HL-60 (cell line): ENCODE measurements at regions not wholly inside any gene's neighbourhood (a gene's known extent, or its start where the extent isn't known, plus 50 kb on each side); places are given as distances from the start of the nearest gene placed in this dataset.

Source experiments
- DNase-seq, 2 experiments: peaks; one replicate each; pipeline ENCODE4 v3.0.0-alpha.2; 2010 to 2020; ENCODE audit warnings: low read depth in 1 of 2, low spot score in 1 of 2
- H3K27ac ChIP-seq: fragments of 250-450 bp; sonication (Bioruptor Pico); replicated peaks from 2 replicates; pipeline ENCODE4 v1.5.1; 2020; ENCODE audit warnings: mild to moderate bottlenecking, moderate library complexity
- H3K27me3 ChIP-seq: fragments of 250-450 bp; sonication (Bioruptor Pico); 2 replicates; pipeline ENCODE4 v1.5.1; 2021; ENCODE audit warnings: mild to moderate bottlenecking, moderate library complexity; ENCODE audit not compliant: insufficient read depth, poor library complexity, severe bottlenecking
- H3K4me3 ChIP-seq: replicated peaks from 2 replicates; pipeline ENCODE4 v1.5.1; 2011; ENCODE audit warnings: mild to moderate bottlenecking, control low read depth, low read length; ENCODE audit not compliant: insufficient read depth
- GABPA ChIP-seq: IDR thresholded peaks from 2 replicates; pipeline ENCODE4 v1.6.1; 2012; ENCODE audit warnings: low read depth
- POLR2AphosphoS5 ChIP-seq: IDR thresholded peaks from 2 replicates; pipeline ENCODE4 v1.6.1; 2012; ENCODE audit warnings: low read depth
- SPI1 ChIP-seq: IDR thresholded peaks from 2 replicates; pipeline ENCODE4 v1.6.1; 2012; ENCODE audit warnings: low read depth, mild to moderate bottlenecking, borderline replicate concordance
- TF ChIP-seq, protein P1 (sequence below): IDR thresholded peaks from one replicate; pipeline ENCODE4 v1.5.1; 2011; ENCODE audit warnings: low read length, control low read depth, inconsistent platforms; ENCODE audit not compliant: insufficient read depth
- TF ChIP-seq, protein P2 (sequence below): IDR thresholded peaks from 2 replicates; pipeline ENCODE4 v1.6.1; 2012; ENCODE audit warnings: low read depth; ENCODE audit not compliant: insufficient replicate concordance

DNA sequence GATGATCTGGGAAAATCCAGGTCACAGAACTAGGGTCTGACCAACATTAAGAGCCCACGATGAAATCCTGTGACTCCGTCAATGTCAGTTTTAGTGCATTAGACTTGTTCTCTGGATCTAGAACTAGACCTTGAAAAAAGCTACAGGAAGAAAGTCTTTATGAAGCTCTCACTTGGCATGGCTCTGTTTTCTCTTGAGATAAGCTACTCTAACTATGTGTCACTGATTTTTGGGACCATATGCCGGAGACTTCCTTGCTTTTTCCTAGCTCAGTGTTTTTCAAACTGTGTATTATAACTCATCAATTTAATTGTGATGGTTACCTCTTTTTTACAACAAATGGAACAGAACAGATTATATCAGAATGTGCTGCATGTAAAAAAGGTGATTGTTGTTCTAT lies 379.7 kb upstream of the DAB1 start:
- no peak for TF ChIP-seq POLR2AphosphoS5
- TF ChIP-seq SPI1: no peak
- TF ChIP-seq, protein P1, sequence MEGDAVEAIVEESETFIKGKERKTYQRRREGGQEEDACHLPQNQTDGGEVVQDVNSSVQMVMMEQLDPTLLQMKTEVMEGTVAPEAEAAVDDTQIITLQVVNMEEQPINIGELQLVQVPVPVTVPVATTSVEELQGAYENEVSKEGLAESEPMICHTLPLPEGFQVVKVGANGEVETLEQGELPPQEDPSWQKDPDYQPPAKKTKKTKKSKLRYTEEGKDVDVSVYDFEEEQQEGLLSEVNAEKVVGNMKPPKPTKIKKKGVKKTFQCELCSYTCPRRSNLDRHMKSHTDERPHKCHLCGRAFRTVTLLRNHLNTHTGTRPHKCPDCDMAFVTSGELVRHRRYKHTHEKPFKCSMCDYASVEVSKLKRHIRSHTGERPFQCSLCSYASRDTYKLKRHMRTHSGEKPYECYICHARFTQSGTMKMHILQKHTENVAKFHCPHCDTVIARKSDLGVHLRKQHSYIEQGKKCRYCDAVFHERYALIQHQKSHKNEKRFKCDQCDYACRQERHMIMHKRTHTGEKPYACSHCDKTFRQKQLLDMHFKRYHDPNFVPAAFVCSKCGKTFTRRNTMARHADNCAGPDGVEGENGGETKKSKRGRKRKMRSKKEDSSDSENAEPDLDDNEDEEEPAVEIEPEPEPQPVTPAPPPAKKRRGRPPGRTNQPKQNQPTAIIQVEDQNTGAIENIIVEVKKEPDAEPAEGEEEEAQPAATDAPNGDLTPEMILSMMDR: no peak
- TF ChIP-seq, protein P2, sequence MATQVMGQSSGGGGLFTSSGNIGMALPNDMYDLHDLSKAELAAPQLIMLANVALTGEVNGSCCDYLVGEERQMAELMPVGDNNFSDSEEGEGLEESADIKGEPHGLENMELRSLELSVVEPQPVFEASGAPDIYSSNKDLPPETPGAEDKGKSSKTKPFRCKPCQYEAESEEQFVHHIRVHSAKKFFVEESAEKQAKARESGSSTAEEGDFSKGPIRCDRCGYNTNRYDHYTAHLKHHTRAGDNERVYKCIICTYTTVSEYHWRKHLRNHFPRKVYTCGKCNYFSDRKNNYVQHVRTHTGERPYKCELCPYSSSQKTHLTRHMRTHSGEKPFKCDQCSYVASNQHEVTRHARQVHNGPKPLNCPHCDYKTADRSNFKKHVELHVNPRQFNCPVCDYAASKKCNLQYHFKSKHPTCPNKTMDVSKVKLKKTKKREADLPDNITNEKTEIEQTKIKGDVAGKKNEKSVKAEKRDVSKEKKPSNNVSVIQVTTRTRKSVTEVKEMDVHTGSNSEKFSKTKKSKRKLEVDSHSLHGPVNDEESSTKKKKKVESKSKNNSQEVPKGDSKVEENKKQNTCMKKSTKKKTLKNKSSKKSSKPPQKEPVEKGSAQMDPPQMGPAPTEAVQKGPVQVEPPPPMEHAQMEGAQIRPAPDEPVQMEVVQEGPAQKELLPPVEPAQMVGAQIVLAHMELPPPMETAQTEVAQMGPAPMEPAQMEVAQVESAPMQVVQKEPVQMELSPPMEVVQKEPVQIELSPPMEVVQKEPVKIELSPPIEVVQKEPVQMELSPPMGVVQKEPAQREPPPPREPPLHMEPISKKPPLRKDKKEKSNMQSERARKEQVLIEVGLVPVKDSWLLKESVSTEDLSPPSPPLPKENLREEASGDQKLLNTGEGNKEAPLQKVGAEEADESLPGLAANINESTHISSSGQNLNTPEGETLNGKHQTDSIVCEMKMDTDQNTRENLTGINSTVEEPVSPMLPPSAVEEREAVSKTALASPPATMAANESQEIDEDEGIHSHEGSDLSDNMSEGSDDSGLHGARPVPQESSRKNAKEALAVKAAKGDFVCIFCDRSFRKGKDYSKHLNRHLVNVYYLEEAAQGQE: no peak
- TF ChIP-seq GABPA: no peak
- Histone ChIP-seq H3K4me3 (no peak overlapping the region), H3K27ac (no peak overlapping the region), H3K27me3 (no peaks in the 10 kb centered on the region)
- no peak for DNase-seq

DNA sequence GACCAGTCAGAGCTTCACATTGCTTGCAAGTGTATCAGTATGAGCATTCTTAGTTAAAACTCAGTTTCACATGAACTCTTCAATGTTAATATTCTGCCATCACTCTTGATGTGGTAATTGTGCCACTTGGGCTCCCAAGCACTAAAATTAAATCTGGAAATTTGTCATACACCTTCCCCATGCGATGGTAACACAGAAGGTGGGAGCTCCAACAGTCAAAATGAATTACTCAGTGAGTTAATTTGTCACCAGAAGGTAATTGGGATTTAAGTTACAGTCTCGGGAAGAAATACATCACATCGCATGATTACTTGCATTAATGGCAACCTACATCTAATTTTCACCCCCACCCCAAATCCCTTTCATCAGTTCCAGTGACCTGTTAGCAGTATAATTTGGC lies 376.5 kb upstream of the DAB1 start:
- Histone ChIP-seq H3K27me3 (no peaks in the 10 kb centered on the region), H3K27ac (no peak overlapping the region), H3K4me3 (no peak overlapping the region)
- TF ChIP-seq, protein P1: no peak
- TF ChIP-seq, protein P2: no peak
- TF ChIP-seq SPI1: no peak
- DNase-seq: no peak

DNA sequence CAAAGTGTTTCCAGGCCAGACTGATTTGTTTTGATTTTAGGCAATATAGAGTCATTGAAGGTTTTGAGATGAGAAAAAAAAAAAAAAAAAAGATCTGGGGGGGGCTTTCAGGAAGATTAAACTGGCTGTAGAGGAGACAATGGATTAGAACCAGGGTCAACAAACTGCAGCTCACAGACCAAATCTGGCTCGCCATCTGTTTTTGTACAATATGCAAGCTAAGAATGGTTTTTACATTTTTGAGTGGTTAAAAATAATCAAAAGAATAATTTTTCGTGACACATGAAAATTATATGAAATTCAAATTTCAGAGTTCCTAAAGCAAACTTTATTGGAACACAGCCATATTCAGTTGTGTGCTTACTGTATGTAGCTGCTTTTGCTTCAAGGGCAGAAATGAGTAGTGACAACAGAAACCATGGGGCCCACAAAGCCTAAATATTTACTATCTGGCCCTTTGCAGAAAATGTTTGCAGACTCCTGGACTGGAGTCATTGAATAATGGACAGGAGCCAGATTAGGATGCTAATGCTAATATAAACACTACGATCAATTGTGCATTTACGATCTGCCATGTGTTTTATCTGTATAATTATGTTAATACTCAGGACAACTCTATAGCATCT lies 375.7 kb upstream of the DAB1 start:
- no peak for DNase-seq
- H3K27ac ChIP-seq: no peak overlapping the region
- TF ChIP-seq POLR2AphosphoS5: no peak
- TF ChIP-seq, protein P2: no peak
- no peak for TF ChIP-seq SPI1
- no peaks in the 10 kb centered on the region for H3K27me3 ChIP-seq
- H3K4me3 ChIP-seq: no peak overlapping the region

DNA sequence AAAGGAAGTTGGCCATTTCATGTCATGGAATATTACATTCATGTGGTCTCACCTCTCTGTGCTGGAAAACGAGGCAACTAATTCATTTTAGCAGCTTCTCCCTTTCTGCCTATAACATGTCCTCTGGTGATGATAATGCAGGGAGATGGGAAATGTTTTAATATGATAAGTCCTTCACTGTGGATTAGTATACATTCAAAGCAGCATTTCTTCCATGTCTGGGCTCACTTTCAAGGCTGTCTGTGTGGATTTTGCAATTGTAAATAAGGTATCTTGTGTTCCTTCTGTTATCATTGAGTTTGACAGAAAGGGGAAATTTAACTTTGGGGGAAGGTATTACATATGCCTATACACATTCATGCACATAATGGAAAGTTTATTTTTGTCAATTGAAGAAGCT lies 374.7 kb upstream of the DAB1 start:
- Histone ChIP-seq H3K4me3 (no peak overlapping the region), H3K27ac (no peak overlapping the region), H3K27me3 (no peaks in the 10 kb centered on the region)
- TF ChIP-seq, protein P2: no peak
- TF ChIP-seq SPI1: no peak
- no peak for TF ChIP-seq POLR2AphosphoS5
- DNase-seq: no peak
